ENCODE measurements at regions not wholly inside any gene's neighbourhood (a gene's known extent, or its start where the extent isn't known, plus 50 kb on each side); places are given as distances from the start of the nearest gene placed in this dataset.

DNA sequence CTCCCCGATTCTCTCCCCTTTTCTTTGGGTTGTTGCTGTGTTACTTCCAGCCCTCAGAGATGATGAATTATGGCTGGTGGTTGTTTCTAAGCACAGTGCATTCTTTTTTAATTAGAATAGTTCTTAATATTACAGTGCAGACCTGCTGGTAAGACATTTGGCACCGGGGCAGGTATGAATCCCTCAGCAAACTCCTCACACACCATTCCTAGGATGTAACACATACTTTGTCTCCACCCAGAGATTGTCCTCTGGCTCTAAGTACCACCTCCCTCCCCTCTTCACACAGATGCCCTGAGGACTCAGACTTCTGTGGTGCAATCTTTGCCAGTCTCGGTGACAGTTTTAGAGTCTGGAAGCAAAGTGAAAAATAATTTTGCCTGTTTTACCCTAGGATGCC is 143.1 kb downstream of the HLX start:
- no peak for TF ChIP-seq CTCF (conservative IDR thresholded peaks at IDR 0.05)
- TF ChIP-seq ZFX (IDR thresholded peaks at IDR 0.05) = no peak
